D341Med (cell line): ENCODE measurements at regions not wholly inside any gene's neighbourhood (a gene's known extent, or its start where the extent isn't known, plus 50 kb on each side); places are given as distances from the start of the nearest gene placed in this dataset.
"Not testable (repeated sequence)": the region's sequence is repeated elsewhere in the genome, so short reads cannot be mapped to it uniquely, and the experiment has no call there.

ENCODE experiments used
- DNase-seq: peaks from one replicate; pipeline ENCODE4 v3.0.0; 2012; ENCODE audit warnings: low spot score

- DNase-seq, result no peak
Measured at GRCh38 chr6:51057296-51057695, 238.6 kb downstream of the TFAP2B start.

DNA sequence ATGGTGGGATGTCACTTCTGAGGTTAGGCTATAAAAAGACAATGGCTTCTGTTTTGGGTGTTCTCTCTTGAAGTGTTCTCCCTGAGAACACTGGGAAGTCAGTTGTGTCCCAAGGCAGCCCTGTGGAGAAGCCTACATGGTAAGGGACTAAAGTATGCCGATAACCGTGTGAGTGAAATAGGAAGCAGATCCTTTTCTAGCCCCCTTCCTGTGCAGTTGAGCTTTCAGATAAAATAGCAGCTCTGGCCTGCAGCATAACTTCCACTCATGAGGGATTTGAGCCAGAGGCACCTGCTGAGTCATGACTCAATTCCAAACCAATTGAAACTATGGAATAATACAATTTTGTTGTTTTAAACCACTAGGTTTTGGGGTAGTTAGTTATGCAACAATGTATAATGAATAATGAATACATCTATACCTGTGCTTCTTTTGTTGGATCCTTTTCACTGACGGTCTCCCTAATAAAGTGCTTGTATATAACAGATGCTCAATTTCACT is 241.6 kb downstream of the TFAP2B start:
- no peak for DNase-seq

- DNase-seq, result no peak
Measured at GRCh38 chr6:51062166-51062722, 243.6 kb downstream of the TFAP2B start.

- no peak for DNase-seq
Measured at GRCh38 chr6:51077821-51078518, 259.3 kb downstream of the TFAP2B start.

DNA sequence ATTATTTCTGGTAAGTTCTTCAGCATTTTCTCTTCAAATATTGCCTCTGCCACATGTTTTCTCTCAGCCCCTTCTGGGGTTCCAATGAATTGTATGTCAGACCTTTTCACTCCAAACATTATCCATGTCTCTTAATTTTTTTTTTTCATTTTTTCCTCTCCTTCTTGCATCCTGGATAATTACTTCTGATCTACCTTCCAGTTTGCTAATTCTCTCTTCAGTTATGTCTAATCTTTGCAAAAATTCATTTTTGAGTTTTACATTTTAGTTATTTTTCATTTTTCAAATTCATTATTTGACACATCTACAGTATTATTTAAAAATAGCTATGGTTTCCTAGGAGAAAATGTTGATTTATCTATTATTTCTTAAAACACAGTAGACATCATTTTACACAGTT is 271.7 kb downstream of the TFAP2B start:
- no peak for DNase-seq

GRCh38 chr6:51093871-51094270 is 275.2 kb downstream of the TFAP2B start:
- DNase-seq, result no peak

DNA sequence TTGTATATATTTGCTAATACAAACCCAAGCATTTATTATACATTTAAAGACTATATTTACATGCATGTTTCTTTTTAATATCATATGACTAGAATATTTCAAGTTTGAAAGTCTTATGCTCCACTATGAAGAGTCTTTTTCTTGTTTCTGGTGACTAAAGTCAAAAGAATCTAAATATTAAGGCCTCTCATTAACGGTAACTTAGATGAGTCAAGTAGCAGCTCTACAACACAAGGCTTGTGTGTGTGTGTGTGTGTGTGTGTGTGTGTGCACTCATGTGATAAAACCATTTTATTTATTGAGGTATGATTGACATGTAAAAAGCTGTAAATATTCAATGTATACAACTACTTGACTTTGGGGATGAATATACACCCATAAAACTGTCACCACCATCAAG is 275.6 kb downstream of the TFAP2B start:
- DNase-seq, result no peak

DNA sequence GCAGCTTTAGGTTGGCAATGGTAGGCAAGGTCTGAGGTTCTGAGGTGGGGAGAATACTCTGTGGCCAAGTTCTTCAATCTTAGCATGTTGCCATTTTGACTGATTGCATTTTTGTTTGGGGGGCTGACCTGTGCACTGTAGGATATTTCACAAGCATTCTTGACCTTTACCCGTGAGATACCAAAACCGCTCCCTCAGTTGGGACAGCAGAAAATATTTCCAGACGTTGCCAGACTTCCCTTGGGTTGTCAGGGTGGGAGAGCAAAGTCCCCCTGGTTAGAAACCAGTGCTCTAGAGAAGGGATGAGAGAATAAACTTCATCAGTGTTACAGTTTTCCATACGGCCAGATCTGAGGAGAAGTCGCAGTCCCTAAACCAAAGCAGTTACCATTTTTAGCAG is 279.6 kb downstream of the TFAP2B start:
- no peak for DNase-seq

GRCh38 chr6:51098791-51099190 is 280.1 kb downstream of the TFAP2B start:
- DNase-seq, result no peak

GRCh38 chr6:51099201-51099600 is 280.5 kb downstream of the TFAP2B start:
- DNase-seq, result no peak

- DNase-seq, result no peak
Measured at GRCh38 chr6:51105357-51105756, 286.7 kb downstream of the TFAP2B start.

DNA sequence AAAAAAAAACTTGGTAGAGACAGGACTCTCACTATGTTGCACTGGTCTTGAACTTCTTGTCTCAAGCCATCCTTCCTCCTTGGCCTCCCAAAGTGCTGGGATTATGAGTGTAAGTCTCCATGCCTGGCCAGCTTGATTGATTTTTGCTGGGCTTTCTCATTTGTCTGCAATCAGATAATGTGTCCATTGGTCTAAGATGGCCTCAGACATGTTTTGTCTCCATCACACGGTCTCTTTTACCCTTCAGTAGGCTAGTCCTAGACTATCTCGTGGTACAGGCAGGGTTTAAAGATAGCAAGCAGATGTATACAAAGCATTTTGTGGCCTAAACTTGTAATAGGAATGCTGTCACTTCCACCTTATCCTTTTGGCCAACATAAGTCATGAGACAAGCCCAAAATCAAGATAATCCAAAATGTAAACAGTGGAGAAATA is 289.1 kb downstream of the TFAP2B start:
- no peak for DNase-seq

DNA sequence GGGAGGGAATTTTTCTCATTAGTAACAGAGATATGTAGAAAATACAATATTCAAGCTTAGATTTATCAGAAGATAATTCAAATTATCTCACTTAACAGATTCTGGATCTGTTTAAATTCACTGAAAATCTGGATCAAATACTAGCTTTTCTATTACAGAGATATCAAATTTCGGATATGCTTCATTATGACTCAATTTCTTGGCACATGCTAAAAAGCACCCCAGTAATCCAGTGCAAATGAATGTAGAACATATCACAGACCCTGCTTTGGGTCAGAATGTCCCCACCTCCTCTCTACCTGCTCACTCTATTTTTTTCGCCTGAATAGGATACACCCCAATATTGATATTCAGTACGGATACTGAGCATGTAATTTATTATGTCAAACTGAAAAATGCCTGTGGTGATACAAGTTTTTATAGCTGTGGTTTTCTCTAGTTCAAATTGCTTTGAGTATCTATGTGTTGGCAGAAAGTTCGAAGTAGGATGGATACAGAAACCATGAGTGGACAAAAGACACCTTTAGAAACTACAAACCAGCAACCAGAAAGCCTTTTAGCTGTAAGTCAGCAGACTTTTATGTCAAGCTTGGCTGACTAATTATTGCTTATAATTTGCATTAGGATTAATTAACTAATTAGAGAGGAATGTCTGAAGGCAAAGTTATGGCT is 290.0 kb downstream of the TFAP2B start:
- DNase-seq, result no peak

DNA sequence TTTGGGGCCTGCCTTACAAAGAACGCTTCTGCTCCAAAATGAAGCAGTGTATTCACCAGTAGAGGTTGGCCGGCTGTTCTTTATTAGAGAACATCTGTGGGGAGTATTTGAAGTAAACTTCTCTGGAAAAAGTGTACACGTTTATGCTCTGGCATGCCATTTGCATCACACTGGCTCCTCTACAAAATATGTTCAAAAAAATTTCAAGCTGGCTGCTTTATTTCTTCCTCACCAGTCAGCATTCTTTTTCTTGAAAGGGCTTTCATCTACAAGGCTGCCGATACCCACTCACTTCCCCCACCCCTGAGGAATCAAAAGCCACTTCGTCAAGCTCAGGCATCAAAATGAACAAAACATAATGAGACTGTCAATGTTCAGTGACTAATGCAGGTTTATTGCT is 294.1 kb downstream of the TFAP2B start:
- DNase-seq, result no peak

DNA sequence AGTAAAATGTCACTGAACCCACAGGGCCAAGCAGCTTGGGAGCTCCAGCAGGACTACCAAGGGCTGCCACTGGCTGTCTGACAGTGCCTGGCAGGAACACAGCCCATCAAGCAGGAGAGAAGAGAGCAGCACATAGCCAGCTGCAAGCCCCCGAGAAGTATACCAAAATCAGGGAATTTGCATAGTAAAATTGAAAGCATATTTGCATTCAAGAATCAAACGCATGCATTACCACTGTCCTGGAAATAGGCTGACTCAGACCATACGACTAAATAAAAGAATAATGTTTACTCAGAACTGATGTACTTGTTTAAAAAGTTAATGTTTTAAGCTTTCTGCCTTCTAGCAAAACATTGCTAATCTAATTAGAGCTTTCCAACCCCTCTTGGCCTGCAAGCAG is 298.1 kb downstream of the TFAP2B start:
- no peak for DNase-seq

DNA sequence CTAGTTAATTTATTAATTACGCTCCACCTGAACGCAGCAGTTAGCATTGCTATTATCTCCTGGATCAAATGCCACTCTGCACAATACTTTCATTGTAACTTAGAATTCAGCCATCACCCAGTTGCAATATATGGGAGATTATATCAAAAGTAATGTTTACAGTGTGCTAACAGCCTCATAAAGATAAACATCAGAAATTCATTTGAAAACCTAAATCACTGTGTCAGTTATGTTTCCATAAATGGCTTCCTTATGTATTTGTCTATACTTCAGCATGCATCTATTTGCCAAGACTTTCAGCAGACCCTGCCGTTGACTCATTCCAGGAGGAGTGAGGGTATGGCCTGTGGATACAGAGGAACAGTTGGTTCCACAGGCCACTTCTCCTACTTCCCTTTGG is 300.1 kb downstream of the TFAP2B start:
- no peak for DNase-seq

GRCh38 chr6:51120016-51120415 is 301.3 kb downstream of the TFAP2B start:
- no peak for DNase-seq

DNA sequence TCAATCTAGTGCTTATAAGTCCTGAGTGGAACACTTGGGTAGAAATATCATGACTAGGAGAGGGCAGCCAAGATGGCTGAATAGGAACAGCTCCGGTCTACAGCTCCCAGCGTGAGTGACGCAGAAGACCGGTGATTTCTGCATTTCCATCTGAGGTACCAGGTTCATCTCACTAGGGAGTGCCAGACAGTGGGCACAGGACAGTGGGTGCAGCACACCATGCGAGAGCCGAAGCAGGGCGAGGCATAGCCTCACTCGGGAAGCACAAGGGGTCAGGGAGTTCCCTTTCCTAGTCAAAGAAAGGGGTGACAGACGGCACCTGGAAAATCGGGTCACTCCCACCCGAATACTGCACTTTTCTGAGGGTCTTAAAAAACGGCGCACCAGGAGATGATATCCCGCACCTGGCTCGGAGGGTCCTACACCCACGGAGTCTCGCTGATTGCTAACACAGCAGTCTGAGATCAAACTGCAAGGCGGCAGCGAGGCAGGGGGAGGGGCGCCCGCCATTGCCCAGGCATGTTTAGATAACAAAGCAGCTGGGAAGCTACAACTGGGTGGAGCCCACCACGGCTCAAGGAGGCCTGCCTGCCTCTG is 302.8 kb downstream of the TFAP2B start:
- not testable (repeated sequence) for DNase-seq

DNA sequence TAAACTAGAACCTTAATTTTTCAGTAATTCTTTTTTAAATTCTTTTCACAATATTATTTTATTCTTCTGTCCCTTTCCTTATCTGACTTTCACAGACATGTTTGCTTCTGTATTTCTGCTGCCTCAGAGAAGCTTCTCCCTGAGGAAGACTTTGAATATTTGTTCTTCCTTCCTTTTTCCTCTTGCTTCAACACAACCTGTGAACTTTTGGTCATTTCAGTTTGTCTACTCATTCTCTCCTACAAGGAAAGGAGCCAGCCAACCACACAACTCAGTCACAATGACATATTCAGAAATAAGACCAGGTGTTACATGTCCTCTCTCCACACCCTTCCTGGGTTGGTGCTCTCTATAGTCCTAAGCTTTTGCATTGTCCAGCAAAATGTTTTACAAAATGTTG is 310.4 kb downstream of the TFAP2B start:
- DNase-seq, result no peak

- no peak for DNase-seq
Measured at GRCh38 chr6:51137777-51138176, 319.1 kb downstream of the TFAP2B start.

- no peak for DNase-seq
Measured at GRCh38 chr6:51139950-51140385, 321.3 kb downstream of the TFAP2B start.

- no peak for DNase-seq
Measured at GRCh38 chr6:51141080-51141479, 322.4 kb downstream of the TFAP2B start.

DNA sequence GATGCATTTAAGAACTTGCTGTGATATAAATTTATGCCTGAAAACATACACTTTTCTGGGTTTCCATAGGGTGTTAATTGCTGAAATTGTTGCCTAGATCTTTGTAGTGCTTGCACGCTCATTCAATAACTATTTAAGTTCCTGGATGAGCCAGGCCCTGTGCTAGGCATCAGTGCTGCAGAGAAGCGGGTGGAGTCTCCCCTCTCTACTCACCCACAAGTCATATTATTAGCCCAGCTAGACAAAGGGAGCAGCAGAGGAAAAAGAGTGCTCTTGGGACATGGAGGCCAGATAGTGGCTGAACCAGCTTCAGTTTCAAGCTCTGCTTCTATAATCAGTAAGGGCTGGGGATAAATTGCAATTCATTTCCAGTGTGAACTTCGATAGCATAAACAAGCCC is 329.1 kb downstream of the TFAP2B start:
- no peak for DNase-seq
